ENCODE measurements at regions not wholly inside any gene's neighbourhood (a gene's known extent, or its start where the extent isn't known, plus 50 kb on each side); places are given as distances from the start of the nearest gene placed in this dataset.

- TF ChIP-seq CTCF (IDR thresholded peaks at IDR 0.05) (no peak), POLR2A (IDR thresholded peaks at IDR 0.05) (no peak)
Measured at GRCh38 chr1:58133562-58133961, 413.0 kb downstream of the OMA1 start.
